Stimulated activated CD8-positive, alpha-beta memory T cell treated with anti-CD3 and anti-CD28 coated beads, Interleukin-4, amount 100 ng/mL, for 4 hours (primary cell): ENCODE measurements at regions not wholly inside any gene's neighbourhood (a gene's known extent, or its start where the extent isn't known, plus 50 kb on each side); places are given as distances from the start of the nearest gene placed in this dataset.

Source experiments
- DNase-seq, 2 donors: peaks; one replicate each; pipeline ENCODE4 v3.0.0-alpha.2; 2020; ENCODE audit warnings: low read depth in 2 of 2, low spot score in 1 of 2

GRCh38 chr2:62447411-62447810, 58.6 kb downstream of the TMEM17 start:
- DNase-seq: no peak

- no peak for DNase-seq
These were observed 59.5 kb downstream of the TMEM17 start for GRCh38 chr2:62446491-62446890.

DNA sequence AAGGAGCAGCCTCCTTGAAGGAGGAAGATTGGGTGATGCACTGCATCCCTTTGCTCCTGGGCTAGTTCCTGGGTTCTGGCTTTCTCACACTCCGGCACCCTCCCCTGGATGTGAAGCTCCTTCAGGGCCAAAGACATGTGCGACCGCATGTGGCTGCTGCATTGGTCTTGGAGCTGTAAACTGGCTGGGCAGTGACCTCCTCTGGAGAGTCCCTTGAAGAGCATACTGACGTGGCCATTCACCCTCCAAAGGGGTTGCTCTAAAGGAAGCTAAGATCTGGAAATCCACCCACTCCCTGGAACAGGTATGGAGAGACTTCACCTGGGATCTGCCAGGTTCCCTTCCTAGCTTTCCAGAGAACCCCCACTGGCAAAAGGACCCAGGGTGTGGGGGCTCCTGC, 62.1 kb downstream of the TMEM17 start:
- DNase-seq: no peak

- no peak for DNase-seq
These were observed 62.5 kb downstream of the TMEM17 start for GRCh38 chr2:62443471-62443870.

- DNase-seq: no peak
These were observed 64.2 kb downstream of the TMEM17 start for GRCh38 chr2:62441824-62442223.

GRCh38 chr2:62441421-62441820, 64.6 kb downstream of the TMEM17 start:
- no peak for DNase-seq

GRCh38 chr2:62440281-62440946, 65.6 kb downstream of the TMEM17 start:
- DNase-seq: no peak

DNA sequence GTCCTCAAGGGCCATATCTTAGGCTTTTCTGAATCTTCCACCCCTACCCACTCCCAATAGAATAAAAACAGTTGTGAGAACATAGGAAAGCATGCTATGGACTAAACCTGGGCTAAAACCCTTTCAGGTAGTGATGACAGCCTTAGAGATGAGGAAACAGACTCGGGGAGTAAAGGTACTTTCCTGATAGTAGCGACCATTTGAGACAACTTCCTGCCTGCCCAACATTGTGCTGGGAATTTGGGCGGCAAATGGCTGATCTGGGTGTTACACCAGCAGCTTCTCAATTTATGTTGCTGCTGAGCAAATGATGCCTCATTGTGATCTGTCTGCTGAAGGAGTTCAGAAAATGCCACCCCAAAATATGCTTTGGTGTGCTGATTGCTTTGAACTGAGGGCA, 66.6 kb downstream of the TMEM17 start:
- no peak for DNase-seq

DNA sequence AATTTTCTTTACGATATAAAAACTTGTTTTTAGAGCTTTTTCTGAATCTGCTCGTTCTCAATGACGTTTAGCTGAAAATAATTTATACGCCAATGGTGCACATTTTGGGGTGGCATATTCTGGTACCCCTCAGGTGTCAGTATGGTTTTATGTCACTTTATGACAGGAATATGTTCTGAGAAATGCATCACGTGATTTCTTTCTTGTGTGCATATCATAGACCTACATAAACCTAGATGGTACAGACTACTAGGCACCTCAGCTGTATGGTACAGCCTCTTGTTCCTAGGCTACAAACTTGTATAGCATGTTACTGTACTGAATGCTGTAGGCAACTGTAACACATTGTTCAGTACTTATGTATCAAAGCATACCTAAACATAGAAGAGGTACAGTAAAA, 68.2 kb downstream of the TMEM17 start:
- DNase-seq: no peak

GRCh38 chr2:62435720-62436119, 70.3 kb downstream of the TMEM17 start:
- DNase-seq: no peak

DNA sequence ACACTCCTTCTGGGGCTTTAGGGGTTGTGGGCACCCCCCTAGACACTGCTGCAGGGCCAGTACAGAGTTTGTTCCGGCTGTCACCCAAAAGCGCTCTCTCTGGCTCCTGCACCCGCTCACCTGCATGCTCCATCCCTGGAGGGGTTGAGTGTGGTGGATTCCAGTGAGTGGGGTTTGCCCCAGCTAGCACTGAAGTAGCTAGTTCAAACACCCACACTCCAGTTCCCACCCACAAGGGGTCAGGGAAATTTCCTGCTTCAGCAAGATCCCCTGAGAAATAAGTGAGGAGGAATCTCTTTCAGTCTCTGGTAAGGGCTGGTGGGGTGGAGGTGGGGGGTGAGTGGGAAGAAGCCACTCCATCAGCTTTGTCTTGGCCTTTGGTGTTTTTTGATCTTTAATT, 73.6 kb downstream of the TMEM17 start:
- DNase-seq: no peak

DNA sequence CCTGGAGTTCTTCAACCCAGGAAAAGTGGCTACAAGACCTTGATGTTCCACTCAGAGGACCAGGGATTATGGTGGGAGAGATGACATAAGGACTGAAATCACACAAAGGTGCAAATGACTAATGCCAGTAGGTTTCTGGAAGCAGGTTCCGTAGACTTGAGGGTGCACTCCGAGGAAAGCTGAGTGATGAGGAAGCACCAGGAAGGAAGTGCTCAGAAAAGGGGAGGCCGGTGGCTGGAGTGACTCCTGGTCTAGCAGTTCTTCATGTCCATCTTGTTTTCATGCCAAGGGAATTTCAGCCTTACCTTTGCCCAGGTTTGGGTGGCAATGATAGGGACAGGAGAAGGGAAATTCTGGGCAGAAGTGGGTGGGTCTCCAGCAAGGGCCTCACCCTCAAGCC, 74.5 kb downstream of the TMEM17 start:
- no peak for DNase-seq

DNA sequence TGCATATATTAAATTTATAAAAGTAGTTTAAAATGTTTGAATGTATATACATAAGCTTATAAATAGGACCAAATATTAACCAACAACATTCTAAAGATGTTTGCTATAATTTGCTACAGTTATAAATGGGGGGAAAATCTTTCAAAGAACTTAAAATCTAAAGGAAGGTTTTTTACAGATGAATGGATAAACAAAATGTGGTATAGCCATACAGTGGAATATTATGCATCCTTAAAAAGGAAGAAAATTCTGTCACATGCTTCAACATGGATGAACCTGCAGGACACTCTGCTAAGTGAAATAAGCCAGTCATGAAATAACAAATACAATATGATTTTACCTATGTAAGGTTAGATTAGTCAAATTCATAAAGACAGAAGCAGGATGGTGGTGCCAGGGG, 75.8 kb downstream of the TMEM17 start:
- no peak for DNase-seq

- no peak for DNase-seq
These were observed 78.8 kb downstream of the TMEM17 start for GRCh38 chr2:62427146-62427545.

GRCh38 chr2:62426154-62426912, 79.7 kb downstream of the TMEM17 start:
- DNase-seq: no peak

DNA sequence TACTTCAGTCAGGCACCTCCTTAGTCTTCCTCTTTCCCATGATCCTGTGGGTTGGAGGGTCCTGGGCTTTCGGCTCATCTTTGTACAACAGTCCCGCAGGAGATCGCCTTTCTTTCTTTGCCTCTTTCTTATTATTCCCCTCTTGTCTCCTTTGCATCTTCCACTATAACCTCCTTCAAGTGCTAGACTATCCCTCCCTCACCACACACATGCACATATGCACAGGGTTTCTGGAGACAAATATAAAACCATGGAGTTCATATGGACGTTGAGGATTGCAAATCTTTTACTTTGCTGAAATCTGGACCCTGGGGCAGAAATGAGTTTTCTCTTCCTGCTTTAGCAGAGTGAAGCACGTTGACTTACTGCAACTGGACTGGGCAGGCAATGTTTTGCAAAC, 80.3 kb downstream of the TMEM17 start:
- no peak for DNase-seq

- no peak for DNase-seq
These were observed 81.1 kb downstream of the TMEM17 start for GRCh38 chr2:62424899-62425298.

DNA sequence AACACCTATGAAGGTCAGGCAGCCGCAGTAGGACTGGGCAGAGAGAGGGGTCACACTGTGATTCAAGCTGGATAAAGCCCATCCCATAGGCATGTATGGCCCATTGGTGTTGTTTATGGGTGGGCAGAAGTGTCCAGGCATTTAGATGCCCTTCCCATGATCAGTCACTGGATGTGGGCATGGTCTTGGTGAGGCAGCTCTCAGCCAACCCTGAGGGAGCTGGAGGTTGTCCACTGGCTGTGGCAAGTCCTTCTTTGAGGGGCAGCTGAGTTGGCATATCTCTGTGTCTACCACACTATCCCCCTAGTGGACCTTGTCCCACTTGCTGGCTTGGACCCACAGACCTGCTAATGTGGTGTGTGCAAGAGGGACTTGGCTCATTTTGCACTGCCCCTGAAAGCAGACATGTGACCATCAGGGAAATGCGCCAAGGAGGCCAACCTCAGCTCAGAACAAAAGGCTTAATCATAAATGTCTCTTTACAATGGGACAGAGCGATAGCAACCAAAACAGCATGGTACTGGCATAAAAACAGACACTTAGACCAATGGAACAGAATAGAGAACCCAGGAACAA, 82.0 kb downstream of the TMEM17 start:
- DNase-seq: no peak

- no peak for DNase-seq
These were observed 82.8 kb downstream of the TMEM17 start for GRCh38 chr2:62423235-62423634.

DNA sequence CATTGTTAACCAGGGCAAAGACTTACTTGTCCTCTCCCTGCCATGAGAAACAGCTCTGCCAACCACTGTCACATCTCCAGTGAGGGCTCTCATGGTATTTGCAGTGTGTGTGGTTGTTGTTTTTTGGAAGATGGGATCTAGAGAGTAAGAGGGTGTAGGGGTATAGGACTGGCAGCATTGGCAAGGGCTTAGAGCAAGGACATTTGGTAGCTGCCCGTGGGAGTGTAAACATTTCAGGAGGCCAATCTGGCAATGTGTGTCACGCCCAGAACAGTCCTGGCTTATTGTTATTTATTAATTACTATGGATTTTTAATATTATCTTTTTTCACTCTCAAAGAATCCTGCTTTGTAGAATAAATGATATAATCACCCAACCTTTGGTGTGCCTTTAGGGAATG, 90.5 kb downstream of the TMEM17 start:
- DNase-seq: no peak

DNA sequence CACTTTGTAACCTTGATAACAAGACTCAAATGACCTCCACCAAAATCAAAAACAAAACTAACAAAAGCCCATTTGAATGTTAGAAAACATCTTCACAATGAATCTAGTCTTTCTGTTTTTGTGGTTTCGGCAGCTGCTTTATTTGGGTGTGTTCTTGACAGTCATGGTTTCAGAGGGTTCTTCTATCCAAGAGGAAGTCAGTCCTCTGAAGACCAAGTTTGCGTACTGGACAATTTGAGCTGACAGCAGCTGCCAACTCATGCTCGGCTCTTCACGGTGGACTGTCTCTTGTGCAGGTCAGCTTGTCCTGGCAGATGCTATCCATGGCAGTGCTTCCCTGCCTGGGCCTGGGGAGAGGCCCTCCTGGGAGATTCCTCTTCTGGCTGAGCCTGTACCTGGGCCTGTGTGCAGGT, 91.0 kb downstream of the TMEM17 start:
- no peak for DNase-seq

GRCh38 chr2:62413116-62413663, 92.8 kb downstream of the TMEM17 start:
- no peak for DNase-seq
